H9 (cell line): ENCODE measurements at regions not wholly inside any gene's neighbourhood (a gene's known extent, or its start where the extent isn't known, plus 50 kb on each side); places are given as distances from the start of the nearest gene placed in this dataset.

Experiments
- DNase-seq: peaks from one replicate; pipeline ENCODE4 v3.0.0-alpha.2; 2017
- H2AFZ ChIP-seq: one replicate; pipeline ENCODE4 v1.6.1; 2013; ENCODE audit warnings: mild to moderate bottlenecking, low read length, control low read depth, moderate library complexity
- H2AK5ac ChIP-seq: 2 replicates; pipeline ENCODE4 v1.6.1; 2013; ENCODE audit warnings: low read length, control low read depth, mixed read lengths; ENCODE audit not compliant: insufficient read length
- H2BK120ac ChIP-seq: one replicate; pipeline ENCODE4 v1.6.1; 2013; ENCODE audit warnings: low read depth, mild to moderate bottlenecking, low read length, control low read depth, inconsistent platforms; ENCODE audit not compliant: poor library complexity, severe bottlenecking
- H2BK12ac ChIP-seq: 2 replicates; pipeline ENCODE4 v1.6.1; 2013; ENCODE audit warnings: low read length, control low read depth, mixed read lengths, low read depth; ENCODE audit not compliant: insufficient read length
- H2BK15ac ChIP-seq: 2 replicates; pipeline ENCODE4 v1.6.1; 2013; ENCODE audit warnings: low read depth, low read length, control low read depth
- H2BK20ac ChIP-seq: one replicate; pipeline ENCODE4 v1.6.1; 2013; ENCODE audit warnings: low read depth, mild to moderate bottlenecking, low read length, control low read depth, inconsistent platforms; ENCODE audit not compliant: poor library complexity, severe bottlenecking
- H2BK5ac ChIP-seq: 2 replicates; pipeline ENCODE4 v1.6.1; 2013; ENCODE audit warnings: low read length, control low read depth, mixed read lengths; ENCODE audit not compliant: insufficient read length
- H3K14ac ChIP-seq: 2 replicates; pipeline ENCODE4 v1.6.1; 2013; ENCODE audit warnings: low read length, control low read depth; ENCODE audit not compliant: insufficient read depth
- H3K18ac ChIP-seq: 2 replicates; pipeline ENCODE4 v1.6.1; 2013; ENCODE audit warnings: low read depth, mild to moderate bottlenecking, mixed read lengths, low read length, control low read depth; ENCODE audit not compliant: insufficient read length
- H3K23ac ChIP-seq: 2 replicates; pipeline ENCODE4 v1.6.1; 2013; ENCODE audit warnings: low read length, control low read depth, mixed read lengths, low read depth; ENCODE audit not compliant: insufficient read length
- H3K23me2 ChIP-seq: 2 replicates; pipeline ENCODE4 v1.6.1; 2013; ENCODE audit warnings: low read depth, mild to moderate bottlenecking, mixed read lengths, low read length, control low read depth; ENCODE audit not compliant: insufficient read length, poor library complexity, severe bottlenecking
- H3K27ac ChIP-seq: 2 replicates; pipeline ENCODE4 v1.5.1; 2013; ENCODE audit warnings: low read length, control low read depth, mixed read lengths, low read depth; ENCODE audit not compliant: insufficient read length
- H3K27me3 ChIP-seq: 2 replicates; pipeline ENCODE4 v1.6.1; 2013; ENCODE audit warnings: low read length, control low read depth, inconsistent platforms; ENCODE audit not compliant: insufficient read depth
- H3K4ac ChIP-seq: 2 replicates; pipeline ENCODE4 v1.6.1; 2013; ENCODE audit warnings: low read depth, mild to moderate bottlenecking, control low read depth, inconsistent platforms, low read length, moderate library complexity
- H3K4me1 ChIP-seq: 2 replicates; pipeline ENCODE4 v1.6.1; 2013; ENCODE audit warnings: low read length, control low read depth, inconsistent platforms; ENCODE audit not compliant: insufficient read depth
- H3K4me2 ChIP-seq: 2 replicates; pipeline ENCODE4 v1.6.1; 2013; ENCODE audit warnings: low read length, control low read depth, mixed read lengths; ENCODE audit not compliant: insufficient read length, insufficient read depth
- H3K56ac ChIP-seq: 2 replicates; pipeline ENCODE4 v1.6.1; 2013; ENCODE audit warnings: low read depth, mild to moderate bottlenecking, mixed read lengths, low read length, control low read depth; ENCODE audit not compliant: insufficient read length
- H3K79me1 ChIP-seq: 2 replicates; pipeline ENCODE4 v1.6.1; 2013; ENCODE audit warnings: low read depth, mild to moderate bottlenecking, moderate library complexity, low read length, control low read depth, inconsistent platforms; ENCODE audit not compliant: insufficient read depth, poor library complexity, severe bottlenecking
- H3K79me2 ChIP-seq: 2 replicates; pipeline ENCODE4 v1.6.1; 2013; ENCODE audit warnings: low read length, control low read depth, inconsistent platforms; ENCODE audit not compliant: insufficient read depth
- H3K9ac ChIP-seq: 2 replicates; pipeline ENCODE4 v1.6.1; 2013; ENCODE audit warnings: low read length, control low read depth, mixed read lengths; ENCODE audit not compliant: insufficient read length; ENCODE audit errors: extremely low read depth
- H3K9me3 ChIP-seq: one replicate; pipeline ENCODE4 v1.6.1; 2013; ENCODE audit warnings: low read depth, low read length, inconsistent platforms; ENCODE audit not compliant: control insufficient read depth
- H3T11ph ChIP-seq: one replicate; pipeline ENCODE4 v1.6.1; 2013; ENCODE audit warnings: mild to moderate bottlenecking, low read length, control low read depth, inconsistent platforms
- H4K20me1 ChIP-seq: one replicate; pipeline ENCODE4 v1.6.1; 2013; ENCODE audit not compliant: control insufficient read depth, insufficient read length, insufficient read depth
- H4K5ac ChIP-seq: 2 replicates; pipeline ENCODE4 v1.6.1; 2013; ENCODE audit warnings: low read depth, mild to moderate bottlenecking, mixed read lengths, low read length, control low read depth; ENCODE audit not compliant: insufficient read length
- H4K8ac ChIP-seq: replicated peaks from 2 replicates; pipeline ENCODE4 v1.6.1; 2013; ENCODE audit warnings: low read length, control low read depth, mixed read lengths, low read depth; ENCODE audit not compliant: insufficient read length
- H4K91ac ChIP-seq: 2 replicates; pipeline ENCODE4 v1.6.1; 2013; ENCODE audit warnings: low read depth, mild to moderate bottlenecking, moderate library complexity, mixed read lengths, low read length, control low read depth; ENCODE audit not compliant: insufficient read length
- H3K27ac Mint-ChIP-seq, 3 experiments: 2 replicates in 2 of 3; 3 replicates in 1 of 3; pipeline ENCODE4 v1.8.0; 2020 to 2021; ENCODE audit warnings: mixed read lengths in 3 of 3, mild to moderate bottlenecking in 1 of 3, moderate library complexity in 1 of 3
- H3K27me3 Mint-ChIP-seq: 2 replicates; pipeline ENCODE4 v1.8.0; 2021; ENCODE audit warnings: low read depth, mild to moderate bottlenecking, moderate library complexity, mixed read lengths
- H3K36me3 Mint-ChIP-seq, 3 experiments: 2 replicates in 2 of 3; 3 replicates in 1 of 3; pipeline ENCODE4 v1.8.0; 2020 to 2021; ENCODE audit warnings: low read depth in 3 of 3, mixed read lengths in 3 of 3; ENCODE audit not compliant: insufficient read depth in 1 of 3
- H3K4me1 Mint-ChIP-seq, 2 experiments: 2 replicates each; pipeline ENCODE4 v1.8.0; 2020; ENCODE audit warnings: mixed read lengths in 2 of 2
- H3K4me3 Mint-ChIP-seq, 2 experiments: 2 replicates in 1 of 2; 3 replicates in 1 of 2; pipeline ENCODE4 v1.8.0; 2020 to 2021; ENCODE audit warnings: mild to moderate bottlenecking in 2 of 2, mixed read lengths in 2 of 2, moderate library complexity in 1 of 2
- H3K9me3 Mint-ChIP-seq, 2 experiments: 2 replicates in 1 of 2; 3 replicates in 1 of 2; pipeline ENCODE4 v1.8.0; 2020; ENCODE audit warnings: mild to moderate bottlenecking in 2 of 2, mixed read lengths in 2 of 2, moderate library complexity in 1 of 2
- CTCF ChIP-seq: fragments of 200-600 bp; sonication (generic); conservative IDR thresholded peaks from 3 replicates; pipeline ENCODE4 v1.8.0; 2021; ENCODE audit warnings: antibody characterized with exemption, mild to moderate bottlenecking
- WGBS: extraction: QIAGEN DNeasy Blood & Tissue Kit; methylation state at CpG from one replicate; pipeline ENCODE4 v1.1.7; 2013; ENCODE audit warnings: missing lambda C conversion rate, low lambda C conversion rate, mixed read lengths; ENCODE audit not compliant: insufficient read length; ENCODE audit errors: extremely low coverage; 5-methylcytosine and 5-hydroxymethylcytosine counted together

DNA sequence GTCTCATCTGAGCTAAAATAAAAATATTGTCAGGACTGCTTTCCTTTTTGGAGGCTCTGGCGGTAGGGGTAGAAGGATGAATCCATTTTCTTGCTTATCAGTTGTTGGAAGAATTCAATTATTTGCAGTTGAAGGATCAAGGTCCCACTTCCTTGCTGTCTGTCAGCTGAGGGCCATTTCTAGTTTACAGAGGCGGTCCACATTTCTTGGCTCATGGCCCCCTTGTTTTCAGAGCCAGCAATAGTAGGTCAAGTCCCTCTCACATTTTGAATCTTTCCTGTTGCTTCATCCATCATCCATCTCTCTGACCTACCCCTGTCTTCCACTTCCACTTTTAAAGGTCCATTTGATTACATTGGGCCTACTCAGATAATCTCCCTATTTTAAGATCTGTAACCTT is 1099.3 kb upstream of the DIAPH2 start:
- Mint-ChIP-seq H3K27ac (no peak overlapping the region), H3K4me1 (peaks cover 4 to 6% of the 10 kb centered on the region in 2 experiments), H3K27me3 (no peaks in the 10 kb centered on the region; the same call in 1 of the 2 replicates), H3K4me3 (no peak overlapping the region), H3K9me3 (no peaks in the 10 kb centered on the region; a peak in 1 of 5 replicates), H3K36me3 (no peaks in the 10 kb centered on the region)
- no peaks in the 10 kb centered on the region for H3K79me1 ChIP-seq
- H3K79me2 ChIP-seq, result no peaks in the 10 kb centered on the region
- TF ChIP-seq CTCF, result no peak
- no peak overlapping the region for H2BK5ac ChIP-seq
- no peak overlapping the region for H2BK20ac ChIP-seq
- H3T11ph ChIP-seq, result no peak overlapping the region
- no peak overlapping the region for H3K18ac ChIP-seq
- H3K4ac ChIP-seq, result no peak overlapping the region
- no peaks in the 10 kb centered on the region for H3K9me3 ChIP-seq
- H2BK15ac ChIP-seq, result no peak overlapping the region
- WGBS, result no CpG with 5 or more reads among the region's 2 CpGs
- H4K20me1 ChIP-seq, result no peaks in the 10 kb centered on the region
- no peaks in the 10 kb centered on the region for H3K23me2 ChIP-seq
- no peak overlapping the region for H4K8ac ChIP-seq
- H3K4me1 ChIP-seq, result no peaks in the 10 kb centered on the region
- H4K91ac ChIP-seq, result no peak overlapping the region
- no peak overlapping the region for H3K14ac ChIP-seq
- no peak overlapping the region for H3K23ac ChIP-seq
- H3K4me2 ChIP-seq, result no peak overlapping the region
- H3K27me3 ChIP-seq, result no peaks in the 10 kb centered on the region
- H2AK5ac ChIP-seq, result no peak overlapping the region
- H3K9ac ChIP-seq, result no peak overlapping the region
- H2BK12ac ChIP-seq, result no peak overlapping the region
- no peak overlapping the region for H4K5ac ChIP-seq
- no peak for DNase-seq
- no peak overlapping the region for H3K27ac ChIP-seq
- no peak overlapping the region for H3K56ac ChIP-seq
- no peak overlapping the region for H2BK120ac ChIP-seq
- H2AFZ ChIP-seq, result no peak overlapping the region
